ENCODE measurements at regions not wholly inside any gene's neighbourhood (a gene's known extent, or its start where the extent isn't known, plus 50 kb on each side); places are given as distances from the start of the nearest gene placed in this dataset.

GRCh38 chr4:111937368-111937767, 207.9 kb upstream of the FAM241A start:
- Mint-ChIP-seq H3K4me1 (peaks cover 27% of the 10 kb centered on the region), H3K4me3 (no peak overlapping the region), H3K27me3 (ENCODE audit: insufficient read depth) (no peaks in the 10 kb centered on the region), H3K36me3 (ENCODE audit: low read depth) (no peaks in the 10 kb centered on the region), H3K9me3 (no peaks in the 10 kb centered on the region), H3K27ac (no peak overlapping the region)
- H3K27ac ChIP-seq (ENCODE audit: low read depth, low read length), result no peak overlapping the region
- no peaks in the 10 kb centered on the region for H3K36me3 ChIP-seq (ENCODE audit: control insufficient read depth, insufficient read depth, low read length)
- TF ChIP-seq CTCF (conservative IDR thresholded peaks at IDR 0.05), result peak; percentile 76
- H3K4me1 ChIP-seq (ENCODE audit: control insufficient read depth, insufficient read depth, low read length), result peaks cover 6% of the 10 kb centered on the region
- DNase-seq, result no peak
- no peak overlapping the region for H3K9ac ChIP-seq (ENCODE audit: extremely low read depth, low read length, poor library complexity, severe bottlenecking)
- H3K27me3 ChIP-seq (ENCODE audit: control insufficient read depth, insufficient read depth, low read length, poor library complexity, severe bottlenecking), result no peaks in the 10 kb centered on the region
- H3K9me3 ChIP-seq (ENCODE audit: control insufficient read depth, low read length), result no peaks in the 10 kb centered on the region
- H3K4me3 ChIP-seq (ENCODE audit: low read length), result no peak overlapping the region

- H3K27me3 Mint-ChIP-seq (ENCODE audit: insufficient read depth), result no peaks in the 10 kb centered on the region
These were observed 203.3 kb upstream of the FAM241A start for GRCh38 chr4:111941957-111942356.

GRCh38 chr4:111943796-111944203, 201.5 kb upstream of the FAM241A start:
- no peaks in the 10 kb centered on the region for H3K4me1 ChIP-seq (ENCODE audit: control insufficient read depth, insufficient read depth, low read length)
- H3K9ac ChIP-seq (ENCODE audit: extremely low read depth, low read length, poor library complexity, severe bottlenecking), result no peak overlapping the region
- no peak overlapping the region for H3K4me3 ChIP-seq (ENCODE audit: low read length)
- Mint-ChIP-seq H3K27ac (no peak overlapping the region), H3K9me3 (no peaks in the 10 kb centered on the region), H3K27me3 (ENCODE audit: insufficient read depth) (no peaks in the 10 kb centered on the region), H3K4me1 (peaks cover 7% of the 10 kb centered on the region), H3K36me3 (ENCODE audit: low read depth) (no peaks in the 10 kb centered on the region), H3K4me3 (no peak overlapping the region)
- no peaks in the 10 kb centered on the region for H3K27me3 ChIP-seq (ENCODE audit: control insufficient read depth, insufficient read depth, low read length, poor library complexity, severe bottlenecking)
- peak; percentile 86 for DNase-seq
- no peaks in the 10 kb centered on the region for H3K9me3 ChIP-seq (ENCODE audit: control insufficient read depth, low read length)
- peak; percentile 88 for TF ChIP-seq CTCF (conservative IDR thresholded peaks at IDR 0.05)
- no peaks in the 10 kb centered on the region for H3K36me3 ChIP-seq (ENCODE audit: control insufficient read depth, insufficient read depth, low read length)
- no peak overlapping the region for H3K27ac ChIP-seq (ENCODE audit: low read depth, low read length)
- WGBS, 2 experiments (ENCODE audit: insufficient coverage in 1 of 2, insufficient read length in 1 of 2), result 57 to 71% methylated on average over 5 to 7 of the region's 7 CpGs

More at GRCh38 chr4:111941957-111942356, 203.3 kb upstream of the FAM241A start:
- WGBS, 2 experiments (ENCODE audit: insufficient coverage in 1 of 2, insufficient read length in 1 of 2), result 94% methylated on average over 1 of the region's 1 CpG; no CpG with 5 or more reads in 1 of the 2 experiments
- H3K36me3 Mint-ChIP-seq (ENCODE audit: low read depth), result no peaks in the 10 kb centered on the region
- Histone ChIP-seq H3K36me3 (ENCODE audit: control insufficient read depth, insufficient read depth, low read length) (no peaks in the 10 kb centered on the region), H3K4me3 (ENCODE audit: low read length) (no peak overlapping the region), H3K27ac (ENCODE audit: low read depth, low read length) (no peak overlapping the region), H3K27me3 (ENCODE audit: control insufficient read depth, insufficient read depth, low read length, poor library complexity, severe bottlenecking) (no peaks in the 10 kb centered on the region), H3K4me1 (ENCODE audit: control insufficient read depth, insufficient read depth, low read length) (no peaks in the 10 kb centered on the region), H3K9me3 (ENCODE audit: control insufficient read depth, low read length) (no peaks in the 10 kb centered on the region), H3K9ac (ENCODE audit: extremely low read depth, low read length, poor library complexity, severe bottlenecking) (no peak overlapping the region)
- DNase-seq, result no peak
- H3K4me1 Mint-ChIP-seq, result peaks cover 11% of the 10 kb centered on the region
- TF ChIP-seq CTCF (conservative IDR thresholded peaks at IDR 0.05), result no peak
- H3K9me3 Mint-ChIP-seq, result no peaks in the 10 kb centered on the region
- H3K4me3 Mint-ChIP-seq, result no peak overlapping the region
- H3K27ac Mint-ChIP-seq, result no peak overlapping the region
